ENCODE measurements at regions not wholly inside any gene's neighbourhood (a gene's known extent, or its start where the extent isn't known, plus 50 kb on each side); places are given as distances from the start of the nearest gene placed in this dataset.
"Not testable (repeated sequence)": the region's sequence is repeated elsewhere in the genome, so short reads cannot be mapped to it uniquely, and the experiment has no call there.

GRCh38 chrX:102784550-102784949 is 64.0 kb downstream of the GPRASP3 start:
- no peak for DNase-seq (ENCODE audit: low read depth, low spot score)

GRCh38 chrX:102787283-102787682 is 66.7 kb downstream of the GPRASP3 start:
- no peak for DNase-seq (ENCODE audit: low read depth, low spot score)

- no peak for DNase-seq (ENCODE audit: low read depth, low spot score)
Observed at GRCh38 chrX:102808336-102808735, 87.8 kb downstream of the GPRASP3 start.

GRCh38 chrX:102818269-102818668 is 97.7 kb downstream of the GPRASP3 start:
- DNase-seq (ENCODE audit: low read depth, low spot score) = not testable (repeated sequence)

GRCh38 chrX:102832661-102833060 is 104.4 kb upstream of the RAB40AL start:
- DNase-seq (ENCODE audit: low read depth, low spot score) = no peak

GRCh38 chrX:102833136-102833535 is 103.9 kb upstream of the RAB40AL start:
- no peak for DNase-seq (ENCODE audit: low read depth, low spot score)

- no peak for DNase-seq (ENCODE audit: low read depth, low spot score)
Observed at GRCh38 chrX:102835504-102836146, 101.4 kb upstream of the RAB40AL start.

GRCh38 chrX:102837847-102838246 is 99.2 kb upstream of the RAB40AL start:
- DNase-seq (ENCODE audit: low read depth, low spot score) = no peak

GRCh38 chrX:102840871-102841705 is 96.0 kb upstream of the RAB40AL start:
- no peak for DNase-seq (ENCODE audit: low read depth, low spot score)

GRCh38 chrX:102841706-102842003 is 95.4 kb upstream of the RAB40AL start:
- DNase-seq (ENCODE audit: low read depth, low spot score) = no peak

- no peak for DNase-seq (ENCODE audit: low read depth, low spot score)
Observed at GRCh38 chrX:102845020-102845419, 92.1 kb upstream of the RAB40AL start.

- DNase-seq (ENCODE audit: low read depth, low spot score) = no peak
Observed at GRCh38 chrX:102846544-102847236, 90.4 kb upstream of the RAB40AL start.

GRCh38 chrX:102847362-102847761 is 89.7 kb upstream of the RAB40AL start:
- no peak for DNase-seq (ENCODE audit: low read depth, low spot score)

- DNase-seq (ENCODE audit: low read depth, low spot score) = no peak
Observed at GRCh38 chrX:102849396-102849795, 87.7 kb upstream of the RAB40AL start.

GRCh38 chrX:102858826-102859549 is 78.1 kb upstream of the RAB40AL start:
- not testable (repeated sequence) for DNase-seq (ENCODE audit: low read depth, low spot score)

GRCh38 chrX:102859550-102859871 is 77.6 kb upstream of the RAB40AL start:
- DNase-seq (ENCODE audit: low read depth, low spot score) = no peak

- DNase-seq (ENCODE audit: low read depth, low spot score) = no peak
Observed at GRCh38 chrX:102860235-102860634, 76.8 kb upstream of the RAB40AL start.

- peak; percentile 52 for DNase-seq (ENCODE audit: low read depth, low spot score)
Observed at GRCh38 chrX:102863735-102864134, 73.3 kb upstream of the RAB40AL start.

- no peak for DNase-seq (ENCODE audit: low read depth, low spot score)
Observed at GRCh38 chrX:102866981-102867656, 70.0 kb upstream of the RAB40AL start.

- no peak for DNase-seq (ENCODE audit: low read depth, low spot score)
Observed at GRCh38 chrX:102883491-102883890, 53.6 kb upstream of the RAB40AL start.

All from brain pericyte (primary cell).